ENCODE measurements at regions not wholly inside any gene's neighbourhood (a gene's known extent, or its start where the extent isn't known, plus 50 kb on each side); places are given as distances from the start of the nearest gene placed in this dataset.

- H3K9me3 ChIP-seq (ENCODE audit: control insufficient read depth in 1 of 2, insufficient read depth in 1 of 2, low read depth in 1 of 2, low read length in 2 of 2): no peaks in the 10 kb centered on the region
- no peaks in the 10 kb centered on the region for H3K79me2 ChIP-seq (ENCODE audit: insufficient read depth, low read length)
- H3K9ac ChIP-seq (ENCODE audit: low read length): no peak overlapping the region
- no peaks in the 10 kb centered on the region for H3K4me1 ChIP-seq (ENCODE audit: control insufficient read depth in 1 of 2, insufficient read depth in 2 of 2, low read length in 2 of 2)
- DNase-seq (ENCODE audit: low read depth, low spot score): peak; percentile 41
- H3K9me2 ChIP-seq (ENCODE audit: insufficient read depth): no peaks in the 10 kb centered on the region
- H3K36me3 ChIP-seq (ENCODE audit: control insufficient read depth in 1 of 2, insufficient read depth in 2 of 2, low read length in 2 of 2): no peaks in the 10 kb centered on the region
- H3K27ac ChIP-seq (ENCODE audit: low read depth, low read length): no peak overlapping the region
- RAD21 ChIA-PET (ENCODE audit: low non-redundant PET in 1 of 2, low total read pairs in 2 of 2, uncharacterized antibody in 2 of 2, unreplicated experiment in 2 of 2): interaction anchor here (1.0 to 1.1 kb wide), 2 partner anchors 60 kb away, joined by 3 to 4 read pairs; no protein-coding TSS in a partner anchor
- CTCF ChIA-PET: interaction anchor here (0.7 to 1.6 kb wide), 7 partner anchors 9 to 129 kb away, joined by 3 to 13 read pairs (median 3); no protein-coding TSS in a partner anchor
- no peak overlapping the region for H2AFZ ChIP-seq (ENCODE audit: low read depth, low read length, poor library complexity, severe bottlenecking)
- intact Hi-C loops (cut with micrococcal nuclease): loop anchor here (5.0 kb wide), 3 partner anchors 59 to 249 kb away; partner anchors contain the start of genes C19orf12 and VSTM2B
- peak; percentile 48 for TF ChIP-seq RAD21 (IDR thresholded peaks at IDR 0.05; ENCODE audit: low read depth)
- TF ChIP-seq ZNF274 (IDR thresholded peaks at IDR 0.05; ENCODE audit: low read depth, low read length): no peak
- peak; percentile 30 for TF ChIP-seq TCF7L2 (IDR thresholded peaks at IDR 0.05; ENCODE audit: borderline replicate concordance, extremely low read depth, insufficient read depth, insufficient read length)
- peak; percentile 29 to 63 (median 56); a peak in 5 of 6 replicates for TF ChIP-seq CTCF (IDR thresholded peaks at IDR 0.05 in 2 of 3, conservative IDR thresholded peaks at IDR 0.05 in 1 of 3; ENCODE audit: borderline replicate concordance in 1 of 3, insufficient read depth in 1 of 3, low read depth in 2 of 3, low read length in 2 of 3)
- H3K4me2 ChIP-seq (ENCODE audit: low read length): no peak overlapping the region
- H4K20me1 ChIP-seq (ENCODE audit: insufficient read depth): no peaks in the 10 kb centered on the region
- POLR2A ChIA-PET: no interaction called here
- no peaks in the 10 kb centered on the region for H3K27me3 ChIP-seq (ENCODE audit: insufficient read depth, low read length)
- BruUV-seq (replicated peaks): no TSS peak
- ATAC-seq: peak; percentile 80
- H3K4me3 ChIP-seq (replicated peaks in 1 of 2; ENCODE audit: low read depth in 1 of 2, low read length in 2 of 2): no peak overlapping the region
These were observed 57.9 kb upstream of the VSTM2B start for GRCh38 chr19:29467824-29468401.

- POLR2A ChIA-PET: no interaction called here
- H3K4me3 ChIP-seq (replicated peaks in 1 of 2; ENCODE audit: low read depth in 1 of 2, low read length in 2 of 2): no peak overlapping the region
- RAD21 ChIA-PET (ENCODE audit: low non-redundant PET in 1 of 2, low total read pairs in 2 of 2, uncharacterized antibody in 2 of 2, unreplicated experiment in 2 of 2): no interaction called here
- H3K36me3 ChIP-seq (ENCODE audit: control insufficient read depth in 1 of 2, insufficient read depth in 2 of 2, low read length in 2 of 2): no peaks in the 10 kb centered on the region
- no peaks in the 10 kb centered on the region for H3K9me2 ChIP-seq (ENCODE audit: insufficient read depth)
- H3K9ac ChIP-seq (ENCODE audit: low read length): no peak overlapping the region
- no peaks in the 10 kb centered on the region; a peak in 1 of 4 replicates for H3K9me3 ChIP-seq (ENCODE audit: control insufficient read depth in 1 of 2, insufficient read depth in 1 of 2, low read depth in 1 of 2, low read length in 2 of 2)
- CTCF ChIA-PET: interaction anchor here (0.7 kb wide), 1 partner anchor 88 kb away, joined by 3 read pairs; no protein-coding TSS in a partner anchor
- no peaks in the 10 kb centered on the region for H4K20me1 ChIP-seq (ENCODE audit: insufficient read depth)
- ATAC-seq (no peak), DNase-seq (ENCODE audit: low read depth, low spot score) (no peak)
- BruUV-seq (replicated peaks): no TSS peak
- H3K79me2 ChIP-seq (ENCODE audit: insufficient read depth, low read length): no peaks in the 10 kb centered on the region
- no peak overlapping the region for H3K27ac ChIP-seq (ENCODE audit: low read depth, low read length)
- H3K4me1 ChIP-seq (ENCODE audit: control insufficient read depth in 1 of 2, insufficient read depth in 2 of 2, low read length in 2 of 2): no peaks in the 10 kb centered on the region
- intact Hi-C loops (cut with micrococcal nuclease): no loop called here
- TF ChIP-seq EGR1 (IDR thresholded peaks at IDR 0.05; ENCODE audit: low read depth) (no peak), FOSL1 (IDR thresholded peaks at IDR 0.05; ENCODE audit: low read depth) (no peak), CTCF (IDR thresholded peaks at IDR 0.05 in 2 of 3, conservative IDR thresholded peaks at IDR 0.05 in 1 of 3; ENCODE audit: borderline replicate concordance in 1 of 3, insufficient read depth in 1 of 3, low read depth in 2 of 3, low read length in 2 of 3) (no peak)
- no peak overlapping the region for H2AFZ ChIP-seq (ENCODE audit: low read depth, low read length, poor library complexity, severe bottlenecking)
- no peak overlapping the region for H3K4me2 ChIP-seq (ENCODE audit: low read length)
- H3K27me3 ChIP-seq (ENCODE audit: insufficient read depth, low read length): no peaks in the 10 kb centered on the region
These were observed 50.3 kb upstream of the VSTM2B start for GRCh38 chr19:29475469-29475868.
